ENCODE measurements at regions not wholly inside any gene's neighbourhood (a gene's known extent, or its start where the extent isn't known, plus 50 kb on each side); places are given as distances from the start of the nearest gene placed in this dataset.

GRCh38 chr4:34253239-34253638 is 1991.1 kb downstream of the ARAP2 start:
- H3K36me3 Mint-ChIP-seq (ENCODE audit: insufficient read depth in 1 of 3, low read depth in 3 of 3) = peaks cover 0 to 4% (median 0%) of the 10 kb centered on the region in 3 experiments; a peak in 3 of 7 replicates
- Histone ChIP-seq H2AK5ac (ENCODE audit: insufficient read length, low read length) (no peak overlapping the region), H3K4me1 (ENCODE audit: insufficient read depth, low read length) (no peaks in the 10 kb centered on the region), H3K79me2 (ENCODE audit: insufficient read depth, low read length) (no peaks in the 10 kb centered on the region), H4K20me1 (ENCODE audit: control insufficient read depth, insufficient read depth, insufficient read length) (no peaks in the 10 kb centered on the region), H2BK15ac (ENCODE audit: low read depth, low read length) (no peak overlapping the region), H4K5ac (ENCODE audit: insufficient read length, low read depth, low read length) (no peak overlapping the region), H2BK120ac (ENCODE audit: low read depth, low read length, poor library complexity, severe bottlenecking) (no peak overlapping the region), H3K23ac (ENCODE audit: insufficient read length, low read depth, low read length) (no peak overlapping the region), H2AFZ (ENCODE audit: low read length) (no peak overlapping the region), H3K23me2 (ENCODE audit: insufficient read length, low read depth, low read length, poor library complexity, severe bottlenecking) (no peaks in the 10 kb centered on the region), H3K4ac (ENCODE audit: low read depth, low read length) (no peak overlapping the region), H3K27ac (ENCODE audit: insufficient read length, low read depth, low read length) (no peak overlapping the region), H2BK12ac (ENCODE audit: insufficient read length, low read depth, low read length) (no peak overlapping the region), H4K91ac (ENCODE audit: insufficient read length, low read depth, low read length) (no peak overlapping the region), H3K79me1 (ENCODE audit: insufficient read depth, low read depth, low read length, poor library complexity, severe bottlenecking) (no peaks in the 10 kb centered on the region), H3K4me2 (ENCODE audit: insufficient read depth, insufficient read length, low read length) (no peak overlapping the region), H4K8ac (replicated peaks; ENCODE audit: insufficient read length, low read depth, low read length) (no peak overlapping the region), H3K27me3 (ENCODE audit: insufficient read depth, low read length) (no peaks in the 10 kb centered on the region), H3K14ac (ENCODE audit: insufficient read depth, low read length) (no peak overlapping the region), H3K56ac (ENCODE audit: insufficient read length, low read depth, low read length) (no peak overlapping the region), H3K18ac (ENCODE audit: insufficient read length, low read depth, low read length) (no peak overlapping the region), H3K9me3 (ENCODE audit: control insufficient read depth, low read depth, low read length) (no peaks in the 10 kb centered on the region), H2BK5ac (ENCODE audit: insufficient read length, low read length) (no peak overlapping the region), H2BK20ac (ENCODE audit: low read depth, low read length, poor library complexity, severe bottlenecking) (no peak overlapping the region), H3K9ac (ENCODE audit: extremely low read depth, insufficient read length, low read length) (no peak overlapping the region), H3T11ph (ENCODE audit: low read length) (no peak overlapping the region)
- H3K4me1 Mint-ChIP-seq = no peaks in the 10 kb centered on the region
- no peak overlapping the region for H3K27ac Mint-ChIP-seq
- no peaks in the 10 kb centered on the region for H3K27me3 Mint-ChIP-seq (ENCODE audit: low read depth)
- DNase-seq = no peak
- peaks cover 0 to 7% of the 10 kb centered on the region in 2 experiments; a peak in 2 of 5 replicates for H3K9me3 Mint-ChIP-seq
- TF ChIP-seq CTCF (conservative IDR thresholded peaks at IDR 0.05) = no peak
- H3K4me3 Mint-ChIP-seq = no peak overlapping the region

Measured in H9 (cell line).